GM12878 (cell line): ENCODE measurements at regions not wholly inside any gene's neighbourhood (a gene's known extent, or its start where the extent isn't known, plus 50 kb on each side); places are given as distances from the start of the nearest gene placed in this dataset.

ENCODE experiments used
- ATAC-seq: fragments of 200-7000 bp; cut with Tn5 transposase; 3 replicates; pipeline ENCODE4 v1.9.1; 2020; ENCODE audit warnings: mild to moderate bottlenecking, moderate library complexity
- BruUV-seq: library from RNA; stranded (reverse); fragments of 400-500 nt; replicated peaks from 2 replicates; lab custom pipeline; 2021; lab: Mats Ljungman, UMichigan
- CTCF ChIA-PET: fragments of 300-600 bp; sonication (Branson Sonifier 250); formaldehyde crosslinking; extraction: SDS; loops from one replicate; lab custom pipeline; 2021; ENCODE audit warnings: inconsistent platforms; lab: Yijun Ruan, JAX
- POLR2A ChIA-PET: fragments of 350-600 bp; formaldehyde crosslinking; extraction: SDS; loops from one replicate; lab custom pipeline; 2021; ENCODE audit warnings: inconsistent platforms; lab: Charles Lee
- RAD21 ChIA-PET: fragments of 300-600 bp; sonication (Branson Sonifier 250); formaldehyde crosslinking; loops from one replicate; lab custom pipeline; 2023; ENCODE audit warnings: antibody characterized with exemption; ENCODE audit not compliant: unreplicated experiment; lab: Charles Lee
- SMC1A ChIA-PET: fragments of 300-600 bp; sonication (Branson Sonifier 250); formaldehyde crosslinking; loops from one replicate; lab custom pipeline; 2023; ENCODE audit not compliant: unreplicated experiment, uncharacterized antibody; lab: Charles Lee
- DNase-seq: peaks from one replicate; pipeline ENCODE4 v3.0.0-alpha.2; 2011; ENCODE audit warnings: low read depth, low spot score
- FAIRE-seq: peaks from 3 replicates; lab custom pipeline; 2011; peaks lifted over from hg19 to GRCh38; lab: Jason Lieb, UNC
- H2AFZ ChIP-seq: 2 replicates; pipeline ENCODE4 v1.6.0; 2011; ENCODE audit warnings: low read depth, low read length, control low read depth; ENCODE audit not compliant: control insufficient read depth
- H3K27ac ChIP-seq: 2 replicates; pipeline ENCODE4 v1.5.1; 2011; ENCODE audit warnings: control low read depth; ENCODE audit not compliant: control insufficient read depth, insufficient read depth
- H3K27me3 ChIP-seq, 2 experiments: replicated peaks in 1 of 2; 2 replicates each; pipeline versions ENCODE4 v1.6.0 to v1.6.1; 2011; ENCODE audit warnings: low read length in 1 of 2; ENCODE audit not compliant: control insufficient read depth in 2 of 2, insufficient read depth in 2 of 2
- H3K36me3 ChIP-seq, 2 experiments: 2 replicates each; pipeline ENCODE4 v1.5.1; 2011; ENCODE audit warnings: low read length in 1 of 2; ENCODE audit not compliant: control insufficient read depth in 2 of 2, insufficient read depth in 2 of 2
- H3K4me1 ChIP-seq: 2 replicates; pipeline ENCODE4 v1.6.1; 2011; ENCODE audit warnings: mild to moderate bottlenecking, low read length, moderate library complexity, mixed read lengths; ENCODE audit not compliant: control insufficient read depth, insufficient read depth
- H3K4me2 ChIP-seq: 2 replicates; pipeline ENCODE4 v1.6.0; 2011; ENCODE audit warnings: control low read depth; ENCODE audit not compliant: control insufficient read depth, insufficient read depth
- H3K4me3 ChIP-seq: fragments of 200-600 bp; sonication (generic); 2 replicates; pipeline ENCODE4 v1.5.1; 2016
- H3K79me2 ChIP-seq: 2 replicates; pipeline ENCODE4 v1.6.0; 2011; ENCODE audit warnings: low read length; ENCODE audit not compliant: control insufficient read depth, insufficient read depth
- H3K9ac ChIP-seq: 2 replicates; pipeline ENCODE4 v1.8.0; 2011; ENCODE audit warnings: low read length, control low read depth, mixed read lengths; ENCODE audit not compliant: control insufficient read depth, insufficient read depth
- H3K9me3 ChIP-seq: replicated peaks from 3 replicates; pipeline ENCODE4 v1.5.1; 2011; ENCODE audit warnings: mild to moderate bottlenecking, low read length; ENCODE audit not compliant: control insufficient read depth, insufficient read depth
- H4K20me1 ChIP-seq: 2 replicates; pipeline ENCODE4 v1.6.0; 2011; ENCODE audit not compliant: control insufficient read depth, insufficient read depth
- CBFB ChIP-seq: IDR thresholded peaks from 2 replicates; pipeline ENCODE4 v1.6.1; 2016; ENCODE audit warnings: antibody characterized with exemption, low read depth
- HDAC6 ChIP-seq: fragments of 200-600 bp; sonication (generic); IDR thresholded peaks from one replicate; pipeline ENCODE4 v1.8.0; 2017; ENCODE audit warnings: antibody characterized with exemption; ENCODE audit not compliant: unreplicated experiment
- POLR2AphosphoS5 ChIP-seq: IDR thresholded peaks from 2 replicates; pipeline ENCODE4 v1.6.1; 2011; ENCODE audit warnings: mild to moderate bottlenecking, low read length, inconsistent platforms
- TCF3 ChIP-seq: IDR thresholded peaks from 2 replicates; pipeline ENCODE4 v1.6.1; 2012; ENCODE audit warnings: low read depth, mild to moderate bottlenecking, low read length, borderline replicate concordance; ENCODE audit not compliant: insufficient read depth
- WRNIP1 ChIP-seq: IDR thresholded peaks from 2 replicates; pipeline ENCODE4 v1.6.1; 2011; ENCODE audit warnings: low read depth, low read length, improper control_type of control experiment, borderline replicate concordance
- YBX1 ChIP-seq: fragments of 450-650 bp; IDR thresholded peaks from 2 replicates; pipeline ENCODE4 v1.6.1; 2016; ENCODE audit warnings: antibody characterized with exemption
- ZZZ3 ChIP-seq: IDR thresholded peaks from 2 replicates; pipeline ENCODE4 v1.6.1; 2011; ENCODE audit warnings: low read depth; ENCODE audit not compliant: control insufficient read depth, insufficient read length
- WGBS: methylation state at CpG from one replicate; pipeline ENCODE4 v1.1.6; 2016; ENCODE audit warnings: low lambda C conversion rate; ENCODE audit not compliant: insufficient replicate concordance, insufficient coverage; ENCODE audit errors: missing lambda C conversion rate; 5-methylcytosine and 5-hydroxymethylcytosine counted together
- in situ Hi-C: fragments of 300-500 bp; cut with MboI; formaldehyde crosslinking; loops from 9 replicates; pipeline ENCODE4 v1.14.3; 2018; ENCODE audit warnings: mixed read lengths
- intact Hi-C: fragments of 100-400 bp; cut with micrococcal nuclease; formaldehyde crosslinking; loops from one replicate; pipeline ENCODE4 v1.14.2; 2022; ENCODE audit not compliant: unreplicated experiment
- TF ChIP-seq, protein P1 (sequence below): fragments of 450-650 bp; IDR thresholded peaks from 2 replicates; pipeline ENCODE4 v1.6.1; 2017; ENCODE audit warnings: mild to moderate bottlenecking, moderate library complexity
- TF ChIP-seq, protein P2 (sequence below): fragments of 450-650 bp; formaldehyde crosslinking; IDR thresholded peaks from 2 replicates; pipeline ENCODE4 v1.5.0; 2022; ENCODE audit warnings: mild to moderate bottlenecking, missing genetic modification characterization
- TF ChIP-seq, protein P3 (sequence below): IDR thresholded peaks from 2 replicates; pipeline ENCODE4 v1.6.1; 2012; ENCODE audit warnings: improper control_type of control experiment, low read depth, low read length; ENCODE audit not compliant: insufficient replicate concordance

DNA sequence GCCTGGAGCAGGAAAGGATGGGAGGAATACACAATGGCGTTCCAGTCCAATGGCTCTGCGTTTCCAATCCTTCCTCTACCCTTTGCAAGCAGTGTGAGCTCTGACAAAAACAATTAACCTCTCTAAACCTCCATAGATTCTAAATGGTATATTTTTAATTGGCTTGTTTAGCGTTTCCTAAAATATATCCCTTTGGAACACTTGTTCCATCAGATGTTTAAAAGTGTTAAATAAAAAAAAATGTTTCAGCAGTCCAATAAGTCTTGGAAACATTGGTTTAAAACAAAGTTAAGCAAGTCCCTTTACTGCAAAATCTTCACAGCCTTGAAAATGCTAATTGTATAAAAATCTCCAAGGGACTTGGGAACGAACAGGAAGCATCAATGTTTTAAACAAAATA, 432.3 kb upstream of the ARRDC4 start (continued):
- TF ChIP-seq, protein P1, sequence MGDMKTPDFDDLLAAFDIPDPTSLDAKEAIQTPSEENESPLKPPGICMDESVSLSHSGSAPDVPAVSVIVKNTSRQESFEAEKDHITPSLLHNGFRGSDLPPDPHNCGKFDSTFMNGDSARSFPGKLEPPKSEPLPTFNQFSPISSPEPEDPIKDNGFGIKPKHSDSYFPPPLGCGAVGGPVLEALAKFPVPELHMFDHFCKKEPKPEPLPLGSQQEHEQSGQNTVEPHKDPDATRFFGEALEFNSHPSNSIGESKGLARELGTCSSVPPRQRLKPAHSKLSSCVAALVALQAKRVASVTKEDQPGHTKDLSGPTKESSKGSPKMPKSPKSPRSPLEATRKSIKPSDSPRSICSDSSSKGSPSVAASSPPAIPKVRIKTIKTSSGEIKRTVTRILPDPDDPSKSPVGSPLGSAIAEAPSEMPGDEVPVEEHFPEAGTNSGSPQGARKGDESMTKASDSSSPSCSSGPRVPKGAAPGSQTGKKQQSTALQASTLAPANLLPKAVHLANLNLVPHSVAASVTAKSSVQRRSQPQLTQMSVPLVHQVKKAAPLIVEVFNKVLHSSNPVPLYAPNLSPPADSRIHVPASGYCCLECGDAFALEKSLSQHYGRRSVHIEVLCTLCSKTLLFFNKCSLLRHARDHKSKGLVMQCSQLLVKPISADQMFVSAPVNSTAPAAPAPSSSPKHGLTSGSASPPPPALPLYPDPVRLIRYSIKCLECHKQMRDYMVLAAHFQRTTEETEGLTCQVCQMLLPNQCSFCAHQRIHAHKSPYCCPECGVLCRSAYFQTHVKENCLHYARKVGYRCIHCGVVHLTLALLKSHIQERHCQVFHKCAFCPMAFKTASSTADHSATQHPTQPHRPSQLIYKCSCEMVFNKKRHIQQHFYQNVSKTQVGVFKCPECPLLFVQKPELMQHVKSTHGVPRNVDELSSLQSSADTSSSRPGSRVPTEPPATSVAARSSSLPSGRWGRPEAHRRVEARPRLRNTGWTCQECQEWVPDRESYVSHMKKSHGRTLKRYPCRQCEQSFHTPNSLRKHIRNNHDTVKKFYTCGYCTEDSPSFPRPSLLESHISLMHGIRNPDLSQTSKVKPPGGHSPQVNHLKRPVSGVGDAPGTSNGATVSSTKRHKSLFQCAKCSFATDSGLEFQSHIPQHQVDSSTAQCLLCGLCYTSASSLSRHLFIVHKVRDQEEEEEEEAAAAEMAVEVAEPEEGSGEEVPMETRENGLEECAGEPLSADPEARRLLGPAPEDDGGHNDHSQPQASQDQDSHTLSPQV, result no peak
- TF ChIP-seq, protein P2, sequence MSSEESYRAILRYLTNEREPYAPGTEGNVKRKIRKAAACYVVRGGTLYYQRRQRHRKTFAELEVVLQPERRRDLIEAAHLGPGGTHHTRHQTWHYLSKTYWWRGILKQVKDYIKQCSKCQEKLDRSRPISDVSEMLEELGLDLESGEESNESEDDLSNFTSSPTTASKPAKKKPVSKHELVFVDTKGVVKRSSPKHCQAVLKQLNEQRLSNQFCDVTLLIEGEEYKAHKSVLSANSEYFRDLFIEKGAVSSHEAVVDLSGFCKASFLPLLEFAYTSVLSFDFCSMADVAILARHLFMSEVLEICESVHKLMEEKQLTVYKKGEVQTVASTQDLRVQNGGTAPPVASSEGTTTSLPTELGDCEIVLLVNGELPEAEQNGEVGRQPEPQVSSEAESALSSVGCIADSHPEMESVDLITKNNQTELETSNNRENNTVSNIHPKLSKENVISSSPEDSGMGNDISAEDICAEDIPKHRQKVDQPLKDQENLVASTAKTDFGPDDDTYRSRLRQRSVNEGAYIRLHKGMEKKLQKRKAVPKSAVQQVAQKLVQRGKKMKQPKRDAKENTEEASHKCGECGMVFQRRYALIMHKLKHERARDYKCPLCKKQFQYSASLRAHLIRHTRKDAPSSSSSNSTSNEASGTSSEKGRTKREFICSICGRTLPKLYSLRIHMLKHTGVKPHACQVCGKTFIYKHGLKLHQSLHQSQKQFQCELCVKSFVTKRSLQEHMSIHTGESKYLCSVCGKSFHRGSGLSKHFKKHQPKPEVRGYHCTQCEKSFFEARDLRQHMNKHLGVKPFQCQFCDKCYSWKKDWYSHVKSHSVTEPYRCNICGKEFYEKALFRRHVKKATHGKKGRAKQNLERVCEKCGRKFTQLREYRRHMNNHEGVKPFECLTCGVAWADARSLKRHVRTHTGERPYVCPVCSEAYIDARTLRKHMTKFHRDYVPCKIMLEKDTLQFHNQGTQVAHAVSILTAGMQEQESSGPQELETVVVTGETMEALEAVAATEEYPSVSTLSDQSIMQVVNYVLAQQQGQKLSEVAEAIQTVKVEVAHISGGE, result no peak
- TF ChIP-seq, all 136 proteins: peak for 0

DNA sequence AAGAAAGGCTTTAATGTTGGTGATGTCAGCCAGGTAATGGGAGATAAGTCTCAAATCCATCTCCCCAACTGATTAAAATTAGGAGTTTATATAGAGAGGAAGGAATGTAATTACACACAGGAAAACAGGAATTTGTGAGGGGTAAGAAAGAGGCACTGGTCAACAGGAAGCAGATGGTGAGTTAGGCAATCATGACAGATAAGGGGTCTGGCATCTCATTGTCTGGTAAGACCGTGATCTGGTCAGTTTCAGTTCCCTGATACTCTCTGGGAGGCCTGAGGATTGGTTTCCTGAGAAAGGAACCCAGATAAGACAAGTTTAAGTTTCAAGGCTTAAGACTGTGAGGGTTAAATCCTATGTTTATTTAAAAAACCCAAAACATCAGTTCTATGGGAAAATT, 414.7 kb upstream of the ARRDC4 start:
- no peak overlapping the region for H2AFZ ChIP-seq
- 0% methylated on average over 1 of the region's 1 CpG for WGBS
- ATAC-seq (no peak), FAIRE-seq (no peak), DNase-seq (no peak)
- H3K27me3 ChIP-seq, result no peaks in the 10 kb centered on the region
- H3K4me1 ChIP-seq, result no peaks in the 10 kb centered on the region
- POLR2A ChIA-PET, result no interaction called here
- no peak overlapping the region for H3K9ac ChIP-seq
- RAD21 ChIA-PET, result no interaction called here
- in situ Hi-C loops, result no loop called here
- intact Hi-C loops, result no loop called here
- CTCF ChIA-PET, result no interaction called here
- no peak for TF ChIP-seq HDAC6
- TF ChIP-seq YBX1, result no peak
- TF ChIP-seq, protein P3, sequence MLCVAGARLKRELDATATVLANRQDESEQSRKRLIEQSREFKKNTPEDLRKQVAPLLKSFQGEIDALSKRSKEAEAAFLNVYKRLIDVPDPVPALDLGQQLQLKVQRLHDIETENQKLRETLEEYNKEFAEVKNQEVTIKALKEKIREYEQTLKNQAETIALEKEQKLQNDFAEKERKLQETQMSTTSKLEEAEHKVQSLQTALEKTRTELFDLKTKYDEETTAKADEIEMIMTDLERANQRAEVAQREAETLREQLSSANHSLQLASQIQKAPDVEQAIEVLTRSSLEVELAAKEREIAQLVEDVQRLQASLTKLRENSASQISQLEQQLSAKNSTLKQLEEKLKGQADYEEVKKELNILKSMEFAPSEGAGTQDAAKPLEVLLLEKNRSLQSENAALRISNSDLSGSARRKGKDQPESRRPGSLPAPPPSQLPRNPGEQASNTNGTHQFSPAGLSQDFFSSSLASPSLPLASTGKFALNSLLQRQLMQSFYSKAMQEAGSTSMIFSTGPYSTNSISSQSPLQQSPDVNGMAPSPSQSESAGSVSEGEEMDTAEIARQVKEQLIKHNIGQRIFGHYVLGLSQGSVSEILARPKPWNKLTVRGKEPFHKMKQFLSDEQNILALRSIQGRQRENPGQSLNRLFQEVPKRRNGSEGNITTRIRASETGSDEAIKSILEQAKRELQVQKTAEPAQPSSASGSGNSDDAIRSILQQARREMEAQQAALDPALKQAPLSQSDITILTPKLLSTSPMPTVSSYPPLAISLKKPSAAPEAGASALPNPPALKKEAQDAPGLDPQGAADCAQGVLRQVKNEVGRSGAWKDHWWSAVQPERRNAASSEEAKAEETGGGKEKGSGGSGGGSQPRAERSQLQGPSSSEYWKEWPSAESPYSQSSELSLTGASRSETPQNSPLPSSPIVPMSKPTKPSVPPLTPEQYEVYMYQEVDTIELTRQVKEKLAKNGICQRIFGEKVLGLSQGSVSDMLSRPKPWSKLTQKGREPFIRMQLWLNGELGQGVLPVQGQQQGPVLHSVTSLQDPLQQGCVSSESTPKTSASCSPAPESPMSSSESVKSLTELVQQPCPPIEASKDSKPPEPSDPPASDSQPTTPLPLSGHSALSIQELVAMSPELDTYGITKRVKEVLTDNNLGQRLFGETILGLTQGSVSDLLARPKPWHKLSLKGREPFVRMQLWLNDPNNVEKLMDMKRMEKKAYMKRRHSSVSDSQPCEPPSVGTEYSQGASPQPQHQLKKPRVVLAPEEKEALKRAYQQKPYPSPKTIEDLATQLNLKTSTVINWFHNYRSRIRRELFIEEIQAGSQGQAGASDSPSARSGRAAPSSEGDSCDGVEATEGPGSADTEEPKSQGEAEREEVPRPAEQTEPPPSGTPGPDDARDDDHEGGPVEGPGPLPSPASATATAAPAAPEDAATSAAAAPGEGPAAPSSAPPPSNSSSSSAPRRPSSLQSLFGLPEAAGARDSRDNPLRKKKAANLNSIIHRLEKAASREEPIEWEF, result no peak
- no peak for TF ChIP-seq WRNIP1
- TF ChIP-seq TCF3, result no peak
- no peak for TF ChIP-seq ZZZ3
- TF ChIP-seq CBFB, result no peak
- TF ChIP-seq POLR2AphosphoS5, result no peak
- no peak overlapping the region for H3K27ac ChIP-seq
- SMC1A ChIA-PET, result no interaction called here
- no peaks in the 10 kb centered on the region for H3K36me3 ChIP-seq
- H3K4me2 ChIP-seq, result no peak overlapping the region
- no TSS peak for BruUV-seq
- no peak overlapping the region for H3K4me3 ChIP-seq
- H3K79me2 ChIP-seq, result no peaks in the 10 kb centered on the region
- H3K9me3 ChIP-seq, result no peaks in the 10 kb centered on the region
- no peaks in the 10 kb centered on the region for H4K20me1 ChIP-seq
